ENCODE measurements at regions not wholly inside any gene's neighbourhood (a gene's known extent, or its start where the extent isn't known, plus 50 kb on each side); places are given as distances from the start of the nearest gene placed in this dataset.

DNA sequence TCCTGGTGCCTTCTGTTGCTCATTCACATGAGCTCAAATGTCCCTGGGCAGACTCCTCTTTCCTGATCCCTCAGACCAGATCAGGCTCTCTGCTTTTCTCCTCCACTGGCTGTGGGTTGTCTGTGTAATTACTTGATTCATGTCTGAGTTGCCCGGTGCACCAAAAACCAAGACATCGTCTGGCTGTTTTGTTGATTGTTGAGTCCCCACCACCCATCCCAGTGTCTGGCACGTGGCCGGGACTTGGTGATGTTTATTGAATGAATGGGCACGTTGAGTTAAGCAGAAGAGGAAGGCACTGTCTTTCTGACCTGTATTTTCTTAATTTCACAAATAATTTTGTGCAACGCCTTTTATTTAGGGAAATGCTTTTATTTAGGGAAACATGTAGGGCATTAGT lies 499.1 kb upstream of the HS6ST1 start:
- no peaks in the 10 kb centered on the region for H4K20me1 ChIP-seq (ENCODE audit: insufficient read depth)
- H3K9ac ChIP-seq = no peak overlapping the region
- no peaks in the 10 kb centered on the region for H3K36me3 ChIP-seq (replicated peaks in 1 of 2; ENCODE audit: control insufficient read depth in 1 of 2, insufficient read depth in 2 of 2, low read length in 1 of 2)
- H3K9me3 ChIP-seq = no peaks in the 10 kb centered on the region
- H3K27me3 ChIP-seq (ENCODE audit: insufficient read depth) = no peaks in the 10 kb centered on the region
- no peak for TF ChIP-seq FOXM1 (IDR thresholded peaks at IDR 0.05; ENCODE audit: low read depth)
- TF ChIP-seq JUND (IDR thresholded peaks at IDR 0.05) = no peak
- no peak for TF ChIP-seq ELF1 (IDR thresholded peaks at IDR 0.05)
- TF ChIP-seq IRF3 (IDR thresholded peaks at IDR 0.05; ENCODE audit: low read depth, low read length) = no peak
- TF ChIP-seq RCOR1 (IDR thresholded peaks at IDR 0.05; ENCODE audit: low read length) = no peak
- TF ChIP-seq YY1 (IDR thresholded peaks at IDR 0.05; ENCODE audit: low read depth) = no peak
- no peak for TF ChIP-seq EZH2phosphoT487 (IDR thresholded peaks at IDR 0.05; ENCODE audit: borderline replicate concordance, low read depth)
- no peak for TF ChIP-seq POLR2AphosphoS5 (IDR thresholded peaks at IDR 0.05; ENCODE audit: low read depth, low read length)
- no peak for TF ChIP-seq GABPA (IDR thresholded peaks at IDR 0.05; ENCODE audit: low read depth)
- TF ChIP-seq TCF12 (IDR thresholded peaks at IDR 0.05) = no peak
- TF ChIP-seq, protein P1, sequence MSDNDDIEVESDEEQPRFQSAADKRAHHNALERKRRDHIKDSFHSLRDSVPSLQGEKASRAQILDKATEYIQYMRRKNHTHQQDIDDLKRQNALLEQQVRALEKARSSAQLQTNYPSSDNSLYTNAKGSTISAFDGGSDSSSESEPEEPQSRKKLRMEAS (IDR thresholded peaks at IDR 0.05; ENCODE audit: low read depth) = no peak
- TF ChIP-seq, protein P2, sequence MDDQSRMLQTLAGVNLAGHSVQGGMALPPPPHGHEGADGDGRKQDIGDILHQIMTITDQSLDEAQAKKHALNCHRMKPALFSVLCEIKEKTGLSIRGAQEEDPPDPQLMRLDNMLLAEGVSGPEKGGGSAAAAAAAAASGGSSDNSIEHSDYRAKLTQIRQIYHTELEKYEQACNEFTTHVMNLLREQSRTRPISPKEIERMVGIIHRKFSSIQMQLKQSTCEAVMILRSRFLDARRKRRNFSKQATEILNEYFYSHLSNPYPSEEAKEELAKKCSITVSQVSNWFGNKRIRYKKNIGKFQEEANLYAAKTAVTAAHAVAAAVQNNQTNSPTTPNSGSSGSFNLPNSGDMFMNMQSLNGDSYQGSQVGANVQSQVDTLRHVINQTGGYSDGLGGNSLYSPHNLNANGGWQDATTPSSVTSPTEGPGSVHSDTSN (IDR thresholded peaks at IDR 0.05) = no peak
- TF ChIP-seq SIN3A (IDR thresholded peaks at IDR 0.05; ENCODE audit: borderline replicate concordance, low read depth, low read length) = no peak
- TF ChIP-seq RAD21 (IDR thresholded peaks at IDR 0.05; ENCODE audit: low read length) = no peak
- no peak for TF ChIP-seq NRF1 (IDR thresholded peaks at IDR 0.05; ENCODE audit: low read depth, low read length)
- no peak for DNase-seq
- no peaks in the 10 kb centered on the region for H3K79me2 ChIP-seq (ENCODE audit: insufficient read depth)
- H3K27ac ChIP-seq (ENCODE audit: low read depth in 2 of 2, low read length in 1 of 2) = no peak overlapping the region
- 23% methylated on average over 6 of the region's 6 CpGs for WGBS (ENCODE audit: low lambda C conversion rate)
- no peak overlapping the region for H2AFZ ChIP-seq (ENCODE audit: low read depth)
- POLR2A ChIA-PET = no interaction called here
- H3K4me3 ChIP-seq (ENCODE audit: low read depth in 2 of 2, low read length in 1 of 2) = no peak overlapping the region
- no peaks in the 10 kb centered on the region for H3F3A ChIP-seq (replicated peaks; ENCODE audit: insufficient read depth)
- CTCF ChIA-PET = interaction anchor here (1.4 kb wide), 1 partner anchor 81 kb away, joined by 3 read pairs; no protein-coding TSS in a partner anchor
- H3K4me2 ChIP-seq = no peak overlapping the region
- peaks cover 0 to 5% of the 10 kb centered on the region in 2 experiments; a peak in 1 of 4 replicates for H3K4me1 ChIP-seq (ENCODE audit: control insufficient read depth in 1 of 2, insufficient read depth in 2 of 2, low read depth in 1 of 2, low read length in 1 of 2)
- no peaks in the 10 kb centered on the region for H3K9me2 ChIP-seq

- DNase-seq = no peak
- Histone ChIP-seq H3K9me3 (no peaks in the 10 kb centered on the region), H3K4me2 (no peak overlapping the region), H3K27me3 (ENCODE audit: insufficient read depth) (no peaks in the 10 kb centered on the region), H3K36me3 (replicated peaks in 1 of 2; ENCODE audit: control insufficient read depth in 1 of 2, insufficient read depth in 2 of 2, low read length in 1 of 2) (no peaks in the 10 kb centered on the region), H4K20me1 (ENCODE audit: insufficient read depth) (no peaks in the 10 kb centered on the region), H3F3A (replicated peaks; ENCODE audit: insufficient read depth) (no peaks in the 10 kb centered on the region), H3K9ac (no peak overlapping the region), H3K4me1 (ENCODE audit: control insufficient read depth in 1 of 2, insufficient read depth in 2 of 2, low read depth in 1 of 2, low read length in 1 of 2) (peaks cover 0 to 5% of the 10 kb centered on the region in 2 experiments; a peak in 1 of 4 replicates), H2AFZ (ENCODE audit: low read depth) (no peak overlapping the region), H3K27ac (ENCODE audit: low read depth in 2 of 2, low read length in 1 of 2) (no peak overlapping the region), H3K79me2 (ENCODE audit: insufficient read depth) (no peaks in the 10 kb centered on the region), H3K9me2 (no peaks in the 10 kb centered on the region), H3K4me3 (ENCODE audit: low read depth in 2 of 2, low read length in 1 of 2) (no peak overlapping the region)
- POLR2A ChIA-PET = no interaction called here
- CTCF ChIA-PET = no interaction called here
- TF ChIP-seq FOSL2 (IDR thresholded peaks at IDR 0.05; ENCODE audit: borderline replicate concordance, low read depth) = no peak
- TF ChIP-seq MXI1 (IDR thresholded peaks at IDR 0.05; ENCODE audit: low read depth, low read length) = no peak
- TF ChIP-seq GATA2 (CRISPR knock-in tag; IDR thresholded peaks at IDR 0.05) = no peak
- no peak for TF ChIP-seq JUND (IDR thresholded peaks at IDR 0.05)
- no peak for TF ChIP-seq POLR2AphosphoS5 (IDR thresholded peaks at IDR 0.05; ENCODE audit: low read depth, low read length)
- TF ChIP-seq MEF2A (IDR thresholded peaks at IDR 0.05; ENCODE audit: borderline replicate concordance, low read depth) = no peak
- TF ChIP-seq SMC3 (IDR thresholded peaks at IDR 0.05; ENCODE audit: low read depth, low read length) = no peak
- TF ChIP-seq, protein P3, sequence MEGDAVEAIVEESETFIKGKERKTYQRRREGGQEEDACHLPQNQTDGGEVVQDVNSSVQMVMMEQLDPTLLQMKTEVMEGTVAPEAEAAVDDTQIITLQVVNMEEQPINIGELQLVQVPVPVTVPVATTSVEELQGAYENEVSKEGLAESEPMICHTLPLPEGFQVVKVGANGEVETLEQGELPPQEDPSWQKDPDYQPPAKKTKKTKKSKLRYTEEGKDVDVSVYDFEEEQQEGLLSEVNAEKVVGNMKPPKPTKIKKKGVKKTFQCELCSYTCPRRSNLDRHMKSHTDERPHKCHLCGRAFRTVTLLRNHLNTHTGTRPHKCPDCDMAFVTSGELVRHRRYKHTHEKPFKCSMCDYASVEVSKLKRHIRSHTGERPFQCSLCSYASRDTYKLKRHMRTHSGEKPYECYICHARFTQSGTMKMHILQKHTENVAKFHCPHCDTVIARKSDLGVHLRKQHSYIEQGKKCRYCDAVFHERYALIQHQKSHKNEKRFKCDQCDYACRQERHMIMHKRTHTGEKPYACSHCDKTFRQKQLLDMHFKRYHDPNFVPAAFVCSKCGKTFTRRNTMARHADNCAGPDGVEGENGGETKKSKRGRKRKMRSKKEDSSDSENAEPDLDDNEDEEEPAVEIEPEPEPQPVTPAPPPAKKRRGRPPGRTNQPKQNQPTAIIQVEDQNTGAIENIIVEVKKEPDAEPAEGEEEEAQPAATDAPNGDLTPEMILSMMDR (IDR thresholded peaks at IDR 0.05) = no peak
- no peak for TF ChIP-seq EZH2phosphoT487 (IDR thresholded peaks at IDR 0.05; ENCODE audit: borderline replicate concordance, low read depth)
- TF ChIP-seq, protein P2 (IDR thresholded peaks at IDR 0.05) = no peak
- TF ChIP-seq TCF12 (IDR thresholded peaks at IDR 0.05) = no peak
- 26% methylated on average over 2 of the region's 2 CpGs for WGBS (ENCODE audit: low lambda C conversion rate)
Observed at GRCh38 chr2:128818248-128818647, 499.6 kb upstream of the HS6ST1 start.

All from SK-N-SH (cell line).